ENCODE measurements at regions not wholly inside any gene's neighbourhood (a gene's known extent, or its start where the extent isn't known, plus 50 kb on each side); places are given as distances from the start of the nearest gene placed in this dataset.
A peak's percentile ranks its signal among the peaks of the same experiment; 100 is the strongest.
"Not testable (repeated sequence)": the region's sequence is repeated elsewhere in the genome, so short reads cannot be mapped to it uniquely, and the experiment has no call there.

- DNase-seq (ENCODE audit: low spot score) = no peak
Observed at GRCh38 chrX:148080593-148080992, 99.5 kb downstream of the FMR1NB start.

DNA sequence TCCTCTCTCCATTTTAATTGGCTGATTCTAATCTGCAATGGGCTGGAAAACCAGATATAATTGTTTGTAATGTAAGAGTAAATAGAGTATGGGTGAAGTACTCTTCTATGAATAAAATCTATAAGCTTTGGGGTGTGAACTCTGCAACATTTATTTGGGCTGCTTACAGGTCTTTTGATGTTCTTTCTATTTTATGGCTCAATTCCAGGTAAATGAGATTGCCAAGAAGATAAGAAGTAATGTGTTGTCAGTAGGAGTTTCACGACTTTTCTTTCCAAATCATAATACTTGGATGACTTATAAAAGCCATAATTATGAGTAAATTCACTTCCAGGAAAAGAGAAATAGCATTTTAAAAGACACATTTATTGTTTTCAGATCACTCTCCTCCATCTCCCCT, 103.5 kb downstream of the FMR1NB start:
- no peak for DNase-seq (ENCODE audit: low spot score)

GRCh38 chrX:148120151-148120550, 139.0 kb downstream of the FMR1NB start:
- no peak for DNase-seq (ENCODE audit: low spot score)

DNA sequence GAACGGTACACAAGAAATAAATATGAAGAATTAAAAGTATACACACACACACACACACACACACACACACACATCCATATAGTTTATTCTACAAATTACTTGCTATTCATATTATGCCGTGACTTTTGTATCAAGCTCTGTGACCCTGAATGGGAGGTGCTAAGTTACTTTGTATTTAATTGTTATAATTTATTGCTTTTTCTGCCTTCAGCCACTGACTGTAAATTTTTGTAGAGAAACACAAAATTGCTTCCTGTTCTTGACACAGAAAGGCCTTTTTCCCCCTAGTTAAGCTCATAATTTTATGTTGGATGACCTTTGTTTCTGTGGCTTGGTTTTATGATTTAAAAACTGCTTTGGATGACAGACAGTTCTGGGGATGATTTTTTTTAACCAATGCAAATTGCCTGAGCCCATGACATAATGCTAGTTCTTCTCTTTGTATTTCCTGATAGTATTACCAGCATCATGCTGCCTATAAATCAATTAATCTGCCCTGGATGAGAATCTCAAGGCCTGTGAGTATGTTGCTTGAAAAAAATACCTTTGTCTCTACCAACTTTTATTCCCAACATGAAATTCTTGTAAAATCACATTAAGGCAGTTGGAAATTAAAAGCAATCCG, 140.0 kb downstream of the FMR1NB start:
- DNase-seq (ENCODE audit: low spot score) = no peak

GRCh38 chrX:148128872-148129505, 147.9 kb downstream of the FMR1NB start:
- not testable (repeated sequence) for DNase-seq (ENCODE audit: low spot score)

- peak; percentile 3 for DNase-seq (ENCODE audit: low spot score)
Observed at GRCh38 chrX:148133105-148133725, 152.1 kb downstream of the FMR1NB start.

GRCh38 chrX:148134578-148134977, 153.4 kb downstream of the FMR1NB start:
- DNase-seq (ENCODE audit: low spot score) = no peak

DNA sequence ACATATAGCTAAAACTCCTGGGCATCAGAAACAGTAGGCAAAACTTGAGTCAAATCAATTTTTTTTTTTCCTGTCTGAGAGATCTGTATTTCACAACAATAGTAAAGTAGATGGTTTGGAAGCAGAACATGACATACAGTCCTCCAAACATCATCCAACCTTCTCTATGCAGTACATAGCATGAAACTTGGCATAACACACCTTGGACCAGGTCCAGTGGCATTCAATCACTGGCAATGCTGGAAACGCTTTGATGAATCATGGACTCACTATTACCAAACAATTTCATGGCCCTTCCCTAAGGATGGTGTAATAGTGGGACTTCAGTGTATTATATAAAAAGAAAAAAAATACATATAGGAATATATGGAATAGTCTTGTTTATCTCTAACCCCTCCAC, 154.6 kb downstream of the FMR1NB start:
- no peak for DNase-seq (ENCODE audit: low spot score)

DNA sequence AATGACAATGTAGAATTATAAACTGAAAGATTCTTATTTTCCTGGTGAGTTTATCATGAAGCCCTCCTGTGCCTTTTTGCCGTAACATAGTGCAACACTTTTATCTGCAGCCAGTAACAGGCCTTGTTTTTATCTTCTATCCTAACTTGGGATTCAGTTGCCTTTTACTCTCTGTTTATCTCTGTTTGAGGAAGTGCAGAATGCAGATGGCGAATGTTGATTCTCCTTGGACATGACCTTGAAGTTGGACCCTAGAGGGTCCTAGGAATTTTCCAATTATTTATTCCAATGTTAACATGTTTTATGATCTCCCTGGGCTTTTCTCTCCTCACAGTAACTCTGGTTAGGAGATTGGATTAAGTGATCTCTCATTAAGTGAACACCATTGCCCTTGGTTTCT, 165.0 kb downstream of the FMR1NB start:
- DNase-seq (ENCODE audit: low spot score) = no peak

- no peak for DNase-seq (ENCODE audit: low spot score)
Observed at GRCh38 chrX:148156986-148157385, 175.8 kb downstream of the FMR1NB start.

DNA sequence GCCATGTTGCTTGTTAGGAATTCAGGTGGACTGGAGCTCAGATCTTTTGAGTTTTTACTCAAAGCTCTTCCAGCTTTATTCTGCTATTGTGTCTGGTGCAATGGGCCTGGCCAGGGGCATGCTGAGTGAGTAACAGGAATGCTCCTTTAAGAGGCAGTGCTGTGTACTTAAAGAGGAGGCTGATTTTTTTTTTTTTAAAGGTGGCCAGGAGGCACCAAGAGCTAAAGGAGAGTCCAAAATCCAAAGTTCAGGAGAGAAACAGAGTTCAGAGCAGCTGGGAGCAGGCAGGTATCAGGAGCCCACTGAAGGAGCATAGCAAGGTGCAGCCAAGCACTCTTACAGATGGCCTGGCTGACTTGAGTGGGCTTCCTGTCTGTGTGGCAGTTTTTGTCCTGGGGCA, 178.7 kb downstream of the FMR1NB start:
- no peak for DNase-seq (ENCODE audit: low spot score)

- DNase-seq (ENCODE audit: low spot score) = no peak
Observed at GRCh38 chrX:148161701-148162100, 180.6 kb downstream of the FMR1NB start.

DNA sequence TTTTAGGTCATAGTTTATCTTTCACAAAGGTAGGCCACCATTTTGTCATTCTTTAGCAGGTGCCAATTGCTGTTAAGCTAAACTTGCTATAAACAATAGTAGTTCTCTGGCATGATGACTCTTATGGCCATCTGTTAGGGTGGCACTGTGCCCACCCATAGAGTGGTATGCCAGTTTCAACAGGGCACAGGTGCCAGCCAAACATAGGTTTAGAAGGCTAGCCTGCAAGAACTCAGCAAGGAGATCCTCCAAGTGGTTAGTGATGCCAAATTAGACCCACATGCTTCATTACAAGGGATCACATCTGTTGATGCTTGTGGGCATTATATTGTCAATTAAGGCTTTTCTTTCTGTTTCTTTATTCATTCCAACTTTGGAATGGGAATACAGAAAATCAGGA, 204.5 kb downstream of the FMR1NB start:
- DNase-seq (ENCODE audit: low spot score) = no peak

GRCh38 chrX:148192547-148192946, 211.4 kb downstream of the FMR1NB start:
- DNase-seq (ENCODE audit: low spot score) = no peak

- no peak for DNase-seq (ENCODE audit: low spot score)
Observed at GRCh38 chrX:148193759-148194158, 212.6 kb downstream of the FMR1NB start.

- peak; percentile 60 for DNase-seq (ENCODE audit: low spot score)
Observed at GRCh38 chrX:148203531-148203930, 222.4 kb downstream of the FMR1NB start.

GRCh38 chrX:148204195-148204594, 223.1 kb downstream of the FMR1NB start:
- DNase-seq (ENCODE audit: low spot score) = no peak

DNA sequence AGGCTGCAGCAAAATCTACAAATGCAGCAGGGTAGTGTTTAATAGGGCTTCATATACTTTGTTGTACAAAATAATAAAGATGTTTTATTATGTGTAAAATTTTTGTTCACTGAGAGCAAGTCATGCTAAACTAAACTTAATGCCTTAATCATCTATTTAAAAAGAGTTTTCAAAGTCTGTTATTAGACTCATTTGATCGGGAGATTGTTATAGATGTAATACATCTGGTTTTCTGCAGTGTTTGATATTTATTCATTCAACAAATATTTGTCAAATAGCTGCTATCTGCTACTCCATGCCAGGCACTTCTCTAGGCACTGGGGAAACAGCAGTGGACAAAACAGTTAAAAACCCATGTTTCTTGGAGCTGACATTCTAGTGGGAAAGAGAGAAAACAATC, 233.6 kb downstream of the FMR1NB start:
- DNase-seq (ENCODE audit: low spot score) = no peak

DNA sequence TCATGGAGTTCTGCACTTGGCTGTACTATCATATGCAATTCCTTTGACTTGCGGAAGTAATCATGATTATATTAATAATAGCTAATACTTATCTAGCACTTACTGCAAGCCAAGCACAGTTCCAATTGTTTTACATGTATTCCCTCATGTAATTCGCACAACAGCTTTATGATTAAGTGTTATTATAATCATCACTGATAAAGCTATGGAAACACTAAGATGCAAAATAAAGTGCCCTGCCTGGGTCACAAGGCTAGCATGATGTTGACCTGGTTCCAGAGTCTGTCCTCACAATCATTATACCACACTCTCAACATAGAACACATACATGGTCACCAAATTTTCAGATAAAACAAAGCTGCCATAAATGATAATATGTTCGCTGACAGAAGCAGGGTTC, 234.6 kb downstream of the FMR1NB start:
- no peak for DNase-seq (ENCODE audit: low spot score)

- no peak for DNase-seq (ENCODE audit: low spot score)
Observed at GRCh38 chrX:148223361-148223760, 242.2 kb downstream of the FMR1NB start.

GRCh38 chrX:148228521-148228920, 247.4 kb downstream of the FMR1NB start:
- no peak for DNase-seq (ENCODE audit: low spot score)

DNA sequence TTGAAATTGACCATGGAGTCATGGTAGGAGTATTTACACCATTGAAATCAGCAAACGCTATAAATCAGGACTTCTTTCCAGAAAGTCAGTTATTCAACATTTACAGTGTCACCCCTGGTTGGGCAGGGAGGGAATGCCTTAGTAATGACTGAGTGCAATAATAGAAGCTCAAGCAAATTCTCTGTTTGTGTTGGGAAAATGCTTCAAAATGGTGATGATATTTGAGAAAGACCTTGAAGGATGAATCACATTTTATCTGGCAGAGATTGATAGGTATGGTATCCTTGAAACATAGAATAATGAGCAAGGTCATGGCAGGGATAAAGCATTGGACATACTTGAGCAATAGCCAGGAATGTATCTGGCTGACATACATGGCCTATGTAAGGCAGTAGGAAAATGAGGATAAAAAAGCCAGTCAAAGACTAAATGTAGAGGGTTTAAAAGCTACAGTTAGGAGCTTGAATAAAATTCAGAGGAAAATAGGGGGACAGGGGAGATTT, 248.7 kb downstream of the FMR1NB start:
- DNase-seq (ENCODE audit: low spot score) = no peak

- no peak for DNase-seq (ENCODE audit: low spot score)
Observed at GRCh38 chrX:148259990-148260389, 240.4 kb upstream of the AFF2 start.

- DNase-seq (ENCODE audit: low spot score) = no peak
Observed at GRCh38 chrX:148265829-148266228, 234.6 kb upstream of the AFF2 start.

Measured in COLO829 (cell line).